HL-60 (cell line): ENCODE measurements at regions not wholly inside any gene's neighbourhood (a gene's known extent, or its start where the extent isn't known, plus 50 kb on each side); places are given as distances from the start of the nearest gene placed in this dataset.

ENCODE experiments used
- CTCF ChIP-seq: IDR thresholded peaks from one replicate; pipeline ENCODE4 v1.5.1; 2011; ENCODE audit warnings: low read length, control low read depth, inconsistent platforms; ENCODE audit not compliant: insufficient read depth
- POLR2AphosphoS5 ChIP-seq: IDR thresholded peaks from 2 replicates; pipeline ENCODE4 v1.6.1; 2012; ENCODE audit warnings: low read depth
- REST ChIP-seq: IDR thresholded peaks from 2 replicates; pipeline ENCODE4 v1.6.1; 2012; ENCODE audit warnings: low read depth; ENCODE audit not compliant: insufficient replicate concordance

GRCh38 chr11:121872356-121872755, 243.7 kb downstream of the BLID start:
- no peak for TF ChIP-seq CTCF
- TF ChIP-seq POLR2AphosphoS5: no peak
- TF ChIP-seq REST: no peak
